Chondrocyte (in vitro differentiated cells): ENCODE measurements at regions not wholly inside any gene's neighbourhood (a gene's known extent, or its start where the extent isn't known, plus 50 kb on each side); places are given as distances from the start of the nearest gene placed in this dataset.

Experiments used
- DNase-seq: peaks from one replicate; pipeline ENCODE4 v3.0.0; 2021; ENCODE audit warnings: mixed read lengths, low spot score
- H3K27ac Mint-ChIP-seq: one replicate; pipeline ENCODE4 v1.8.0; 2021; ENCODE audit warnings: mild to moderate bottlenecking, moderate library complexity, mixed read lengths; ENCODE audit not compliant: unreplicated experiment
- H3K27me3 Mint-ChIP-seq: 2 replicates; pipeline ENCODE4 v1.8.0; 2021; ENCODE audit warnings: low read depth, mixed read lengths
- H3K36me3 Mint-ChIP-seq: 2 replicates; pipeline ENCODE4 v1.8.0; 2021; ENCODE audit warnings: low read depth, mixed read lengths
- H3K4me1 Mint-ChIP-seq: 2 replicates; pipeline ENCODE4 v1.8.0; 2021; ENCODE audit warnings: low read depth, mild to moderate bottlenecking, mixed read lengths
- H3K4me3 Mint-ChIP-seq: one replicate; pipeline ENCODE4 v1.8.0; 2021; ENCODE audit warnings: mild to moderate bottlenecking, moderate library complexity, mixed read lengths; ENCODE audit not compliant: unreplicated experiment
- H3K9me3 Mint-ChIP-seq: 2 replicates; pipeline ENCODE4 v1.8.0; 2021; ENCODE audit warnings: low read depth, mixed read lengths
- TF ChIP-seq, protein P1 (sequence below): fragments of 200-600 bp; sonication (generic); IDR thresholded peaks from 2 replicates; pipeline ENCODE4 v1.5.0; 2021; ENCODE audit warnings: antibody characterized with exemption, mild to moderate bottlenecking, moderate library complexity

DNA sequence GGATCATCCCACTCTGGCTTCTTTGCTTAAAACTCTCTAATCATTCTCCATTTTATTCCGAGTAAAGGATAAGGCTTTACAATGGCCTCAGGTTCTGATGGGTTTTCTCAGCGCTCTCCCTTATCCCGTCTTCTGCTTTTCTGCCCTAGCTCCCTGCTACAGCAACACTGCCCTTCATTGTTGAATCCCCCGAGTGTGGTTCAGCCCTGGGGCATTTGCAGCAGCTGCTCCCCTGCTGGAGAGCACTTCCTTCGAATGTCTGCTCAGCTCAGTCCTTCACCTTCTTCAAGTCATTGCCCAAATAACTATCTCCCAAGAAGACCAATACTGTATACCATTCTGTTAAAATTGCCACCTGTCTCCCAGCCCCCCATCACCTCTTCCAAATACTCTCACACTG, 111.8 kb downstream of the TBXT start:
- TF ChIP-seq, protein P1, sequence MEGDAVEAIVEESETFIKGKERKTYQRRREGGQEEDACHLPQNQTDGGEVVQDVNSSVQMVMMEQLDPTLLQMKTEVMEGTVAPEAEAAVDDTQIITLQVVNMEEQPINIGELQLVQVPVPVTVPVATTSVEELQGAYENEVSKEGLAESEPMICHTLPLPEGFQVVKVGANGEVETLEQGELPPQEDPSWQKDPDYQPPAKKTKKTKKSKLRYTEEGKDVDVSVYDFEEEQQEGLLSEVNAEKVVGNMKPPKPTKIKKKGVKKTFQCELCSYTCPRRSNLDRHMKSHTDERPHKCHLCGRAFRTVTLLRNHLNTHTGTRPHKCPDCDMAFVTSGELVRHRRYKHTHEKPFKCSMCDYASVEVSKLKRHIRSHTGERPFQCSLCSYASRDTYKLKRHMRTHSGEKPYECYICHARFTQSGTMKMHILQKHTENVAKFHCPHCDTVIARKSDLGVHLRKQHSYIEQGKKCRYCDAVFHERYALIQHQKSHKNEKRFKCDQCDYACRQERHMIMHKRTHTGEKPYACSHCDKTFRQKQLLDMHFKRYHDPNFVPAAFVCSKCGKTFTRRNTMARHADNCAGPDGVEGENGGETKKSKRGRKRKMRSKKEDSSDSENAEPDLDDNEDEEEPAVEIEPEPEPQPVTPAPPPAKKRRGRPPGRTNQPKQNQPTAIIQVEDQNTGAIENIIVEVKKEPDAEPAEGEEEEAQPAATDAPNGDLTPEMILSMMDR = no peak
- H3K4me3 Mint-ChIP-seq = no peak overlapping the region
- no peak for DNase-seq
- H3K27ac Mint-ChIP-seq = no peak overlapping the region
- H3K9me3 Mint-ChIP-seq = peaks cover 38% of the 10 kb centered on the region
- H3K27me3 Mint-ChIP-seq = peaks cover 6% of the 10 kb centered on the region
- H3K36me3 Mint-ChIP-seq = peaks cover 10% of the 10 kb centered on the region
- peaks cover 15% of the 10 kb centered on the region for H3K4me1 Mint-ChIP-seq

DNA sequence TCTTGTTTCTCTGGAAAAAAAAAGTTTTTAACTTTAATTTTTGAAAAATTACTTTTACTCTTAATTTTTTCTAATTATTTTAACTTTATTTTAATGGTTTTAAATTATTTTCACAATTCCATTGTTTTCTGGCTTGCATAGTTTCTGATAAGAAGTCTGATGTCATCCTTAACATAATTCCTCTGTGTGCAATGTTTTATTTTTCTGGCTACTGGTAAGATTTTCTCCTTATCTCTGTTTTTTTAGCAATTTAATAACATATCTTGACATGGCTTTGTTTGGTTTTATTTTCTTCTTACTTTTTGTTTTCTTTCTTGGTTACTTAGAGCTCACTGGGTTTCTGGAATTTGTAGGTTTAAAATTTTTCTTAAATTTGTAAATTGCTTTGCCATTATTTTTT, 114.8 kb downstream of the TBXT start:
- peaks cover 46% of the 10 kb centered on the region for H3K9me3 Mint-ChIP-seq
- H3K4me1 Mint-ChIP-seq = peaks cover 8% of the 10 kb centered on the region
- peaks cover 10% of the 10 kb centered on the region for H3K36me3 Mint-ChIP-seq
- H3K27ac Mint-ChIP-seq = no peak overlapping the region
- no peak overlapping the region for H3K4me3 Mint-ChIP-seq
- TF ChIP-seq, protein P1 = no peak
- H3K27me3 Mint-ChIP-seq = peaks cover 2% of the 10 kb centered on the region
- DNase-seq = no peak

DNA sequence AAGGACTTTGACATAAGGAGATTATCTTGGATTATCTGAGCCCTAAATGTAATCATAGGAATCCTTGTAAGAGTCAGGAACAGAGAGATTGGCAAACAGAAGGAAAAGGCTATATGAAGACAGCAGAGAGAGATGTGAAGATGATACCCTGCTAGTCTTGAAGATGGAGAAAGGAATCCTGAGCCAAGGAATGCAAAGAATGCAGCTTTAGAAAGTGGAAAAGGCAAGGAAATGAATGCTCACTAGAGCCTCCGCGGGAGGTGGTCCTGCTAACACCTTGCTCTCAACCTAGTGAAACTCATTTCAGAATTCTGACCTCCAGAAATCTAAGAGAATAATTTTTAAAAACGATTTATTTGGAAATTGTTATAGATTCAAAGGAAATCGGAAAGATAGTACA, 117.1 kb downstream of the TBXT start:
- Mint-ChIP-seq H3K27me3 (no peaks in the 10 kb centered on the region), H3K4me1 (peaks cover 13% of the 10 kb centered on the region), H3K9me3 (peaks cover 45% of the 10 kb centered on the region), H3K36me3 (peaks cover 7% of the 10 kb centered on the region), H3K27ac (no peak overlapping the region), H3K4me3 (no peak overlapping the region)
- no peak for DNase-seq
- TF ChIP-seq, protein P1 = no peak

DNA sequence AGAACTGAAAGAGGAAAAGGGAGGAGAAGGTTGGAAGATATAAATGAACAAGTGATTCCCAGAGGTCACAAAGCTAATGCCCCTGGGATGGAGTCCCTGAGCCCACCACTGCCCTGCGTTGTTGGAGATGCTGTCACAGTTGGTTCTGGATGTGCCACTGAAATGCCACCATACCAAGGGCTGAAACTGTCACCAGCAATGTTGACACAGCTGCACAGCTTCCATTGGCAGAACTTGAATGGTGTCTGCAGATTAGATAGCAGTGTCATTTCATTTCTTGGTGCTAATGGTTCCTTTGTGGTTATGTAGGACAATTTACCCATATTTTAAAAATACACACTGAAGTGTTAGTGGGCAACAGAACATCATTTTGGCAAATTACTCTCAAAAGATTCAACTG, 120.7 kb downstream of the TBXT start:
- peaks cover 18% of the 10 kb centered on the region for H3K9me3 Mint-ChIP-seq
- H3K27ac Mint-ChIP-seq = no peak overlapping the region
- peaks cover 17% of the 10 kb centered on the region for H3K4me1 Mint-ChIP-seq
- H3K36me3 Mint-ChIP-seq = peaks cover 2% of the 10 kb centered on the region
- TF ChIP-seq, protein P1 = no peak
- H3K27me3 Mint-ChIP-seq = no peaks in the 10 kb centered on the region
- no peak overlapping the region for H3K4me3 Mint-ChIP-seq
- DNase-seq = no peak

DNA sequence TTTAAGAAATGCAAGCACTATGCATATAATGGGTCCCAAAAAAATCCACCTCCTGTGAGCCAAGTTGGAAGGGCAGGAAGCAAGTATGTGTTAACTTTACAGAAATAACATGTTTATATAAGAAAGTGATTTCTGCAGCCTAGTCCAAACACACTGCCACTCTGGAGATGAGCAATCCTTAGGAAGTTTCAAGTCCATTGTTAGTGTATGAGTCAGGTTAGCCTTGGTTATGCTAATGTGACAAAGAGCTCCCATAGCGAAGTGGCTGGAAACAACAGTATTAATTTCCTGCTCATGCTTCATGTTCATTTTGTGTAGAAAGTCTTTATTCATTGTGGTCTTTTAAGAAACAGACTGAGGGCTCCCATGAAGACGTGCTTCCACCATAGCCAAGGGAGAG, 121.4 kb downstream of the TBXT start:
- H3K9me3 Mint-ChIP-seq = peaks cover 14% of the 10 kb centered on the region
- H3K4me3 Mint-ChIP-seq = no peak overlapping the region
- TF ChIP-seq, protein P1 = no peak
- no peaks in the 10 kb centered on the region for H3K27me3 Mint-ChIP-seq
- peak overlapping the region; percentile 82 for H3K27ac Mint-ChIP-seq
- H3K4me1 Mint-ChIP-seq = peaks cover 17% of the 10 kb centered on the region
- peaks cover 2% of the 10 kb centered on the region for H3K36me3 Mint-ChIP-seq
- no peak for DNase-seq
